HCT116 (cell line): ENCODE measurements at regions not wholly inside any gene's neighbourhood (a gene's known extent, or its start where the extent isn't known, plus 50 kb on each side); places are given as distances from the start of the nearest gene placed in this dataset.

Experiments
- EZH2 ChIP-seq: fragments of 200-600 bp; sonication (generic); IDR thresholded peaks from 2 replicates; pipeline ENCODE4 v1.6.1; 2017; ENCODE audit warnings: antibody characterized with exemption, mixed run types
- EZH2phosphoT487 ChIP-seq: fragments of 200-600 bp; IDR thresholded peaks from 2 replicates; pipeline ENCODE4 v1.6.1; 2018; ENCODE audit warnings: antibody characterized with exemption, borderline replicate concordance
- POLR2A ChIP-seq: IDR thresholded peaks from 2 replicates; pipeline ENCODE4 v1.7.0; 2011; ENCODE audit warnings: borderline replicate concordance; ENCODE audit not compliant: insufficient read depth, insufficient read length; ENCODE audit errors: extremely low read depth
- POLR2AphosphoS5 ChIP-seq: IDR thresholded peaks from 2 replicates; pipeline ENCODE4 v1.6.1; 2011; ENCODE audit warnings: mild to moderate bottlenecking, low read depth, low read length, moderate library complexity
- RAD21 ChIP-seq: IDR thresholded peaks from 2 replicates; pipeline ENCODE4 v1.6.1; 2012; ENCODE audit warnings: low read depth, mild to moderate bottlenecking
- ZFX ChIP-seq: fragments of 450-650 bp; IDR thresholded peaks from 2 replicates; pipeline ENCODE4 v1.6.1; 2017
- TF ChIP-seq, protein P1 (sequence below), 3 experiments: fragments of 200-600 bp in 1 of 3; sonication (generic) in 1 of 3; IDR thresholded peaks in 2 of 3; conservative IDR thresholded peaks in 1 of 3; 2 replicates each; pipeline ENCODE4 v1.5.1; 2012 to 2017; ENCODE audit warnings: low read depth in 2 of 3, low read length in 2 of 3, antibody characterized with exemption in 1 of 3, borderline replicate concordance in 1 of 3, control low read depth in 1 of 3, mild to moderate bottlenecking in 1 of 3, mixed read lengths in 1 of 3, mixed run types in 1 of 3, moderate library complexity in 1 of 3; ENCODE audit not compliant: insufficient read depth in 1 of 3

DNA sequence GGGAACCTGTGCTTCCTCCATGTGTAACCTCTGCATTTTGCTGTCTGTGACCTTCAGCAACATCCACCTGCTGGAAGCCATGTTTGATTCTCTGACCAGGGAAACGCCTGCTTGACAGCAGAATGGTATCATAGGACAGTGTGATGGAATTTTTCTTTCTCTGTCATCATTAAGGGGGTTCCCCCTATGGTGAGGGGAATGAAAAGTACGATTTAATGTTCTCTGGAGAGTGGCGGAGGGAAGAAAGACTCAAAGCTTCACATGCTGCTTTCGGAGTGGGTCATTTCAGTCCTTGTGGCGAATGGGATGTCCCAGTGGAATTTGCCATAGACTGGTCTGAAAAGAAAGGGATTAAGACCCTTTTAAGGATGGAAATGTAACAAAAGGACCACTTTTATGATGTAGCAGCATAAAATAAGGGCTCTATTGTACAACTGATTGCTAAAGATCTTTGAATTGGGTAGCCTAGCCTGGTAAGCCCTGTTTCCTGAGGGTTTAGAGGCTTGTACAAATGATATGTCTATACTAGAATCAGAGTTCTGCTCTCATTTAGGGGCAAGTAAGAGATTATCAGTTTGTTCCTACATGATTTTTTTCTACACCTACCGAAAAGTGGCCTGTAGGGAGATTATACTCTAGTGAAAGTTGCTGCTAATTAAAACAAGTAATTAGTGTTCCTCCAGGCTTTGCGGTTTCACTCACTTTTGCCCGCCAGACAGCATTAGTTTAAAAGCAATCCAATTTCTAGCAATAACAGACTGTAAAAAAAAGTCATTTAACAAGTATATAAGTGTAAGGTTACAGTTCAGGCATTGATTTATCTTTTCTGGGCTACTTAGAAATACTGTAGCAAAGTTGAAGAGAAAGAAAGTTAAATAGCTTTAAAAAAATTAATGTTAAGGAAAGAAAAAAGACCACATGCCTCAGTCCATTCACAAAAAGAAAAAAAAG is 904.5 kb downstream of the NR2F1-AS1 start:
- TF ChIP-seq, protein P1, sequence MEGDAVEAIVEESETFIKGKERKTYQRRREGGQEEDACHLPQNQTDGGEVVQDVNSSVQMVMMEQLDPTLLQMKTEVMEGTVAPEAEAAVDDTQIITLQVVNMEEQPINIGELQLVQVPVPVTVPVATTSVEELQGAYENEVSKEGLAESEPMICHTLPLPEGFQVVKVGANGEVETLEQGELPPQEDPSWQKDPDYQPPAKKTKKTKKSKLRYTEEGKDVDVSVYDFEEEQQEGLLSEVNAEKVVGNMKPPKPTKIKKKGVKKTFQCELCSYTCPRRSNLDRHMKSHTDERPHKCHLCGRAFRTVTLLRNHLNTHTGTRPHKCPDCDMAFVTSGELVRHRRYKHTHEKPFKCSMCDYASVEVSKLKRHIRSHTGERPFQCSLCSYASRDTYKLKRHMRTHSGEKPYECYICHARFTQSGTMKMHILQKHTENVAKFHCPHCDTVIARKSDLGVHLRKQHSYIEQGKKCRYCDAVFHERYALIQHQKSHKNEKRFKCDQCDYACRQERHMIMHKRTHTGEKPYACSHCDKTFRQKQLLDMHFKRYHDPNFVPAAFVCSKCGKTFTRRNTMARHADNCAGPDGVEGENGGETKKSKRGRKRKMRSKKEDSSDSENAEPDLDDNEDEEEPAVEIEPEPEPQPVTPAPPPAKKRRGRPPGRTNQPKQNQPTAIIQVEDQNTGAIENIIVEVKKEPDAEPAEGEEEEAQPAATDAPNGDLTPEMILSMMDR (IDR thresholded peaks at IDR 0.05 in 2 of 3, conservative IDR thresholded peaks at IDR 0.05 in 1 of 3; ENCODE audit: borderline replicate concordance in 1 of 3, insufficient read depth in 1 of 3, low read depth in 2 of 3, low read length in 2 of 3), result no peak
- TF ChIP-seq ZFX (no peak), POLR2A (no peak), EZH2phosphoT487 (no peak), POLR2AphosphoS5 (no peak), EZH2 (no peak), RAD21 (no peak)
